SK-N-SH (cell line): ENCODE measurements at regions not wholly inside any gene's neighbourhood (a gene's known extent, or its start where the extent isn't known, plus 50 kb on each side); places are given as distances from the start of the nearest gene placed in this dataset.

Experiments
- EP300 ChIP-seq, 2 experiments: IDR thresholded peaks; 2 replicates each; pipeline versions ENCODE4 v1.4.0 to v1.6.1; 2012; ENCODE audit warnings: borderline replicate concordance in 1 of 2, low read depth in 1 of 2, low read length in 1 of 2
- EZH2phosphoT487 ChIP-seq: fragments of 200-600 bp; sonication (generic); IDR thresholded peaks from 2 replicates; pipeline ENCODE4 v1.6.1; 2017; ENCODE audit warnings: low read depth, mixed run types, mild to moderate bottlenecking, antibody characterized with exemption, moderate library complexity, borderline replicate concordance
- FOXJ3 ChIP-seq: sonication (generic); formaldehyde crosslinking; IDR thresholded peaks from 2 replicates; pipeline ENCODE4 v1.5.1; 2020; ENCODE audit warnings: mild to moderate bottlenecking, missing genetic modification reagents
- JUND ChIP-seq: IDR thresholded peaks from 2 replicates; pipeline ENCODE4 v1.4.0; 2012
- MAX ChIP-seq: IDR thresholded peaks from 2 replicates; pipeline ENCODE4 v1.4.0; 2012; ENCODE audit warnings: low read depth
- NFIC ChIP-seq: IDR thresholded peaks from 2 replicates; pipeline ENCODE4 v1.4.0; 2012; ENCODE audit warnings: borderline replicate concordance
- POLR2AphosphoS5 ChIP-seq: IDR thresholded peaks from 2 replicates; pipeline ENCODE4 v1.6.1; 2012; ENCODE audit warnings: low read depth, low read length
- RAD21 ChIP-seq: IDR thresholded peaks from 2 replicates; pipeline ENCODE4 v1.6.1; 2012; ENCODE audit warnings: mild to moderate bottlenecking, low read length
- RCOR1 ChIP-seq: fragments of 150-350 bp; IDR thresholded peaks from 2 replicates; pipeline ENCODE4 v1.6.1; 2017; ENCODE audit warnings: antibody characterized with exemption, low read length
- RXRA ChIP-seq: IDR thresholded peaks from 2 replicates; pipeline ENCODE4 v1.4.0; 2012; ENCODE audit warnings: low read depth, mild to moderate bottlenecking, borderline replicate concordance
- SIN3A ChIP-seq: IDR thresholded peaks from 2 replicates; pipeline ENCODE4 v1.6.1; 2012; ENCODE audit warnings: low read depth, mild to moderate bottlenecking, low read length, moderate library complexity, borderline replicate concordance
- TF ChIP-seq, protein P1 (sequence below): fragments of 200-600 bp; sonication (generic); IDR thresholded peaks from 2 replicates; pipeline ENCODE4 v1.6.1; 2017; ENCODE audit warnings: antibody characterized with exemption, mild to moderate bottlenecking, moderate library complexity
- TF ChIP-seq, protein P2 (sequence below): IDR thresholded peaks from 2 replicates; pipeline ENCODE4 v1.6.1; 2012; ENCODE audit warnings: mild to moderate bottlenecking, low read depth, low read length, moderate library complexity

DNA sequence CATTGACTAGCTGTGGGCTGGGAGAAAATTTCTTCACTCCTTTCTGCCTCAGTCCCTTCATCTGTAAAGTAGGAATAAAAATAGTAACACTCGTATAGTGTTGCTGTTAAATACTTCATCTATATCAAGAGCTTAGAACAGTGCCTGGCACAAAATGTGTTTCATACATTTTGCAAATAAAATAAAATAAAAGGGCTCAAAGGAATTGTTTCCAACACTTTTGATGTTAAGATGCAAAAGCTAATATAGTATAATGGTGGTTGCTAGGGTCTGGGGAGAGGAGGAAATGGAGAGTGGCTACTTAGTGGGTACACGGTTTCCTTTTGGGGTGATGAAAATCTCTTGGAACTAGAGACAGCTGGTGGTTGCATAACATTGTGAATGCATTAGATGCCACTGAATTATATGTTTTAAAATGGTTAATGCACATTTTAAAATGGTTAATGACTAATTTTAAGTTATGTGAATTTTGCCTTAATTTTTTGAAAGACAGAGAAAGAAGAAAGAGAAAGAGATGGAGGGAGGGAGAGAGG, 542.1 kb upstream of the ID2 start:
- TF ChIP-seq, protein P1, sequence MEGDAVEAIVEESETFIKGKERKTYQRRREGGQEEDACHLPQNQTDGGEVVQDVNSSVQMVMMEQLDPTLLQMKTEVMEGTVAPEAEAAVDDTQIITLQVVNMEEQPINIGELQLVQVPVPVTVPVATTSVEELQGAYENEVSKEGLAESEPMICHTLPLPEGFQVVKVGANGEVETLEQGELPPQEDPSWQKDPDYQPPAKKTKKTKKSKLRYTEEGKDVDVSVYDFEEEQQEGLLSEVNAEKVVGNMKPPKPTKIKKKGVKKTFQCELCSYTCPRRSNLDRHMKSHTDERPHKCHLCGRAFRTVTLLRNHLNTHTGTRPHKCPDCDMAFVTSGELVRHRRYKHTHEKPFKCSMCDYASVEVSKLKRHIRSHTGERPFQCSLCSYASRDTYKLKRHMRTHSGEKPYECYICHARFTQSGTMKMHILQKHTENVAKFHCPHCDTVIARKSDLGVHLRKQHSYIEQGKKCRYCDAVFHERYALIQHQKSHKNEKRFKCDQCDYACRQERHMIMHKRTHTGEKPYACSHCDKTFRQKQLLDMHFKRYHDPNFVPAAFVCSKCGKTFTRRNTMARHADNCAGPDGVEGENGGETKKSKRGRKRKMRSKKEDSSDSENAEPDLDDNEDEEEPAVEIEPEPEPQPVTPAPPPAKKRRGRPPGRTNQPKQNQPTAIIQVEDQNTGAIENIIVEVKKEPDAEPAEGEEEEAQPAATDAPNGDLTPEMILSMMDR: no peak
- TF ChIP-seq JUND: no peak
- no peak for TF ChIP-seq FOXJ3
- TF ChIP-seq NFIC: no peak
- no peak for TF ChIP-seq SIN3A
- no peak for TF ChIP-seq RAD21
- no peak for TF ChIP-seq EP300 (IDR thresholded peaks at IDR 0.05; ENCODE audit: borderline replicate concordance in 1 of 2, low read depth in 1 of 2, low read length in 1 of 2)
- no peak for TF ChIP-seq MAX
- no peak for TF ChIP-seq RCOR1
- no peak for TF ChIP-seq EZH2phosphoT487
- no peak for TF ChIP-seq POLR2AphosphoS5
- TF ChIP-seq, protein P2, sequence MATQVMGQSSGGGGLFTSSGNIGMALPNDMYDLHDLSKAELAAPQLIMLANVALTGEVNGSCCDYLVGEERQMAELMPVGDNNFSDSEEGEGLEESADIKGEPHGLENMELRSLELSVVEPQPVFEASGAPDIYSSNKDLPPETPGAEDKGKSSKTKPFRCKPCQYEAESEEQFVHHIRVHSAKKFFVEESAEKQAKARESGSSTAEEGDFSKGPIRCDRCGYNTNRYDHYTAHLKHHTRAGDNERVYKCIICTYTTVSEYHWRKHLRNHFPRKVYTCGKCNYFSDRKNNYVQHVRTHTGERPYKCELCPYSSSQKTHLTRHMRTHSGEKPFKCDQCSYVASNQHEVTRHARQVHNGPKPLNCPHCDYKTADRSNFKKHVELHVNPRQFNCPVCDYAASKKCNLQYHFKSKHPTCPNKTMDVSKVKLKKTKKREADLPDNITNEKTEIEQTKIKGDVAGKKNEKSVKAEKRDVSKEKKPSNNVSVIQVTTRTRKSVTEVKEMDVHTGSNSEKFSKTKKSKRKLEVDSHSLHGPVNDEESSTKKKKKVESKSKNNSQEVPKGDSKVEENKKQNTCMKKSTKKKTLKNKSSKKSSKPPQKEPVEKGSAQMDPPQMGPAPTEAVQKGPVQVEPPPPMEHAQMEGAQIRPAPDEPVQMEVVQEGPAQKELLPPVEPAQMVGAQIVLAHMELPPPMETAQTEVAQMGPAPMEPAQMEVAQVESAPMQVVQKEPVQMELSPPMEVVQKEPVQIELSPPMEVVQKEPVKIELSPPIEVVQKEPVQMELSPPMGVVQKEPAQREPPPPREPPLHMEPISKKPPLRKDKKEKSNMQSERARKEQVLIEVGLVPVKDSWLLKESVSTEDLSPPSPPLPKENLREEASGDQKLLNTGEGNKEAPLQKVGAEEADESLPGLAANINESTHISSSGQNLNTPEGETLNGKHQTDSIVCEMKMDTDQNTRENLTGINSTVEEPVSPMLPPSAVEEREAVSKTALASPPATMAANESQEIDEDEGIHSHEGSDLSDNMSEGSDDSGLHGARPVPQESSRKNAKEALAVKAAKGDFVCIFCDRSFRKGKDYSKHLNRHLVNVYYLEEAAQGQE: no peak
- no peak for TF ChIP-seq RXRA
